ENCODE measurements at regions not wholly inside any gene's neighbourhood (a gene's known extent, or its start where the extent isn't known, plus 50 kb on each side); places are given as distances from the start of the nearest gene placed in this dataset.

DNA sequence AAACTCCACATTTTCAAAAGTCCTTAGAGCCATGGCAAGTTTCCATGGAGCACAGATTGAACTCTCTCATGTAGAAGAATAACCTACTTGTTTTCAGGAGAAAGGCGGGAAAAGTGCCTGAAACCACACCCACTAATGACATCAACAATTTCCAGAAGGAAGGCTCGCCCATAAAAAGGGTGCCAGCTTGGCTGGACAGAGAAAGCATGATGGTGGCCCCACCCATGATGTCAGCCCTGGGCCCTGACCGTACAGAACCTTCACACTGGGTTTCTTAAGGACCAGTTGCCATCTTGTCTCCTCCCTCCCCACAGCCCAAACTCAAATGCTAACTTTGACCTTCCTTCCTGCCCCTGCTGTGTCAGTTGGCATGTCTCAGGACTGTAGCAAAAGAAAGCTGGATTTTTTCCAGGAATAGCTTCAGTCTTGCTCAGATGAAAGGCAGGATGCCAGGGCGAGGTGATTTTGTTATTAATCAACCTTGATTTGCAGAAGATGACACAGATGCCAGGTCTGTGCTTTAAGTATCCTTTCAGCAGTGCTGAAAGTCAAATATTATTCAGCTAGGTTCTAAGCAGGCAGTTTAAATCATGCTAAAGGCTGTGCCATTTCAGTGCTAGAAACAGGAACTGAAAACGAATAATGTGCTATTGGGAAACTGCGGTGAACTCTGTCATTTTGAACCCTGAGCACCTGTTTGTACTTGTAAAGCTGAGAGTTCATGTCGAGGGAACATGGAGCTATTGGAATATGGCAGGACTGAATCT, 89.5 kb upstream of the RFC3 start:
- Histone ChIP-seq H4K20me1 (ENCODE audit: insufficient read depth, low read length) (no peaks in the 10 kb centered on the region), H3K27me3 (ENCODE audit: insufficient read depth, low read length) (no peaks in the 10 kb centered on the region), H3K4me3 (ENCODE audit: insufficient read depth, low read length) (no peak overlapping the region), H3K4me1 (ENCODE audit: insufficient read depth, low read length) (peaks cover 3% of the 10 kb centered on the region), H3K4me2 (ENCODE audit: insufficient read depth, low read length) (no peak overlapping the region), H3K9me3 (ENCODE audit: low read depth, low read length) (no peaks in the 10 kb centered on the region), H3K79me2 (ENCODE audit: insufficient read depth, low read length) (no peaks in the 10 kb centered on the region), H3K36me3 (ENCODE audit: insufficient read depth, low read length) (no peaks in the 10 kb centered on the region), H3K27ac (ENCODE audit: low read depth, low read length) (no peak overlapping the region), H2AFZ (ENCODE audit: low read length) (peak overlapping the region; percentile 24)
- TF ChIP-seq, protein P1, sequence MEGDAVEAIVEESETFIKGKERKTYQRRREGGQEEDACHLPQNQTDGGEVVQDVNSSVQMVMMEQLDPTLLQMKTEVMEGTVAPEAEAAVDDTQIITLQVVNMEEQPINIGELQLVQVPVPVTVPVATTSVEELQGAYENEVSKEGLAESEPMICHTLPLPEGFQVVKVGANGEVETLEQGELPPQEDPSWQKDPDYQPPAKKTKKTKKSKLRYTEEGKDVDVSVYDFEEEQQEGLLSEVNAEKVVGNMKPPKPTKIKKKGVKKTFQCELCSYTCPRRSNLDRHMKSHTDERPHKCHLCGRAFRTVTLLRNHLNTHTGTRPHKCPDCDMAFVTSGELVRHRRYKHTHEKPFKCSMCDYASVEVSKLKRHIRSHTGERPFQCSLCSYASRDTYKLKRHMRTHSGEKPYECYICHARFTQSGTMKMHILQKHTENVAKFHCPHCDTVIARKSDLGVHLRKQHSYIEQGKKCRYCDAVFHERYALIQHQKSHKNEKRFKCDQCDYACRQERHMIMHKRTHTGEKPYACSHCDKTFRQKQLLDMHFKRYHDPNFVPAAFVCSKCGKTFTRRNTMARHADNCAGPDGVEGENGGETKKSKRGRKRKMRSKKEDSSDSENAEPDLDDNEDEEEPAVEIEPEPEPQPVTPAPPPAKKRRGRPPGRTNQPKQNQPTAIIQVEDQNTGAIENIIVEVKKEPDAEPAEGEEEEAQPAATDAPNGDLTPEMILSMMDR (IDR thresholded peaks at IDR 0.05; ENCODE audit: extremely low read depth, low read depth, low read length): no peak
- no peak for DNase-seq (ENCODE audit: insufficient read length, low spot score, missing footprints)

DNA sequence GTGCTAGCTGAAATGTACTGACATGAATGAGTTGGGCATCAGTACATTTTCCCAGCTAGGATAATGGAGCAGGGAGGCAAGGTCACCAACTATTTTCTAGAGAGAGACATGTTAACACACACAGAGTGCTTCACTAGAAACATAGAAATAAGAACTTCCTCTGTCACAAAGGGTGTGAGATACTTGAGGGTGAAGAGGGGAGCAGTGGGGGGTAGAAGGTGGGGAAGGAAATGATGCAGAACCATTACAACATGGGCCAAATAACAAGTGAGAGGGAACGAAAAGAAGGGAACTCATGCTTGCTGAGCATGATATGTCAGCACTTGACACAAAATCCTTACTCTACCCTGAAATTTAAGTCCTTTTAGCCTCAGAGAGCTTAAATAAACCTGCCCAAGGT, 87.8 kb upstream of the RFC3 start:
- Histone ChIP-seq H4K20me1 (ENCODE audit: insufficient read depth, low read length) (no peaks in the 10 kb centered on the region), H3K27ac (ENCODE audit: low read depth, low read length) (no peak overlapping the region), H2AFZ (ENCODE audit: low read length) (no peak overlapping the region), H3K4me3 (ENCODE audit: insufficient read depth, low read length) (no peak overlapping the region), H3K9me3 (ENCODE audit: low read depth, low read length) (no peaks in the 10 kb centered on the region), H3K36me3 (ENCODE audit: insufficient read depth, low read length) (no peaks in the 10 kb centered on the region), H3K4me2 (ENCODE audit: insufficient read depth, low read length) (no peak overlapping the region), H3K4me1 (ENCODE audit: insufficient read depth, low read length) (no peaks in the 10 kb centered on the region), H3K79me2 (ENCODE audit: insufficient read depth, low read length) (no peaks in the 10 kb centered on the region), H3K27me3 (ENCODE audit: insufficient read depth, low read length) (no peaks in the 10 kb centered on the region)
- TF ChIP-seq, protein P1 (IDR thresholded peaks at IDR 0.05; ENCODE audit: extremely low read depth, low read depth, low read length): no peak
- no peak for DNase-seq (ENCODE audit: insufficient read length, low spot score, missing footprints)

GRCh38 chr13:33730619-33731018, 87.3 kb upstream of the RFC3 start:
- no peaks in the 10 kb centered on the region for H3K79me2 ChIP-seq (ENCODE audit: insufficient read depth, low read length)
- H2AFZ ChIP-seq (ENCODE audit: low read length): no peak overlapping the region
- H3K36me3 ChIP-seq (ENCODE audit: insufficient read depth, low read length): no peaks in the 10 kb centered on the region
- no peaks in the 10 kb centered on the region for H3K9me3 ChIP-seq (ENCODE audit: low read depth, low read length)
- no peaks in the 10 kb centered on the region for H3K27me3 ChIP-seq (ENCODE audit: insufficient read depth, low read length)
- no peak overlapping the region for H3K4me3 ChIP-seq (ENCODE audit: insufficient read depth, low read length)
- no peak for DNase-seq (ENCODE audit: insufficient read length, low spot score, missing footprints)
- H4K20me1 ChIP-seq (ENCODE audit: insufficient read depth, low read length): no peaks in the 10 kb centered on the region
- no peak overlapping the region for H3K4me2 ChIP-seq (ENCODE audit: insufficient read depth, low read length)
- TF ChIP-seq, protein P1 (IDR thresholded peaks at IDR 0.05; ENCODE audit: extremely low read depth, low read depth, low read length): no peak
- no peak overlapping the region for H3K27ac ChIP-seq (ENCODE audit: low read depth, low read length)
- no peaks in the 10 kb centered on the region for H3K4me1 ChIP-seq (ENCODE audit: insufficient read depth, low read length)

GRCh38 chr13:33735276-33735675, 82.7 kb upstream of the RFC3 start:
- Histone ChIP-seq H3K9me3 (ENCODE audit: low read depth, low read length) (no peaks in the 10 kb centered on the region), H4K20me1 (ENCODE audit: insufficient read depth, low read length) (no peaks in the 10 kb centered on the region), H2AFZ (ENCODE audit: low read length) (no peak overlapping the region), H3K27ac (ENCODE audit: low read depth, low read length) (no peak overlapping the region), H3K4me1 (ENCODE audit: insufficient read depth, low read length) (peaks cover 8% of the 10 kb centered on the region), H3K27me3 (ENCODE audit: insufficient read depth, low read length) (no peaks in the 10 kb centered on the region), H3K36me3 (ENCODE audit: insufficient read depth, low read length) (no peaks in the 10 kb centered on the region), H3K4me2 (ENCODE audit: insufficient read depth, low read length) (no peak overlapping the region), H3K79me2 (ENCODE audit: insufficient read depth, low read length) (no peaks in the 10 kb centered on the region), H3K4me3 (ENCODE audit: insufficient read depth, low read length) (no peak overlapping the region)
- DNase-seq (ENCODE audit: insufficient read length, low spot score, missing footprints): no peak
- TF ChIP-seq, protein P1 (IDR thresholded peaks at IDR 0.05; ENCODE audit: extremely low read depth, low read depth, low read length): no peak

All from osteoblast (primary cell).